ENCODE measurements at regions not wholly inside any gene's neighbourhood (a gene's known extent, or its start where the extent isn't known, plus 50 kb on each side); places are given as distances from the start of the nearest gene placed in this dataset.
"Not testable (repeated sequence)": the region's sequence is repeated elsewhere in the genome, so short reads cannot be mapped to it uniquely, and the experiment has no call there.

GRCh38 chr21:18000981-18001686 lies 182.0 kb upstream of the C21orf91 start:
- no peak for DNase-seq (ENCODE audit: low read depth)
- no peak for TF ChIP-seq CTCF (IDR thresholded peaks at IDR 0.05; ENCODE audit: insufficient read depth, low read depth, low read length)
- H3K4me3 ChIP-seq (ENCODE audit: low read depth, low read length): no peak overlapping the region

- not testable (repeated sequence) for H3K4me3 ChIP-seq (ENCODE audit: low read depth, low read length)
Measured at GRCh38 chr21:17998599-17998998, 179.4 kb upstream of the C21orf91 start.

GRCh38 chr21:17989780-17990179 lies 170.6 kb upstream of the C21orf91 start:
- H3K4me3 ChIP-seq (ENCODE audit: low read depth, low read length): no peak overlapping the region
- DNase-seq (ENCODE audit: low read depth): no peak
- no peak for TF ChIP-seq CTCF (IDR thresholded peaks at IDR 0.05; ENCODE audit: insufficient read depth, low read depth, low read length)

More at GRCh38 chr21:17998599-17998998, 179.4 kb upstream of the C21orf91 start:
- DNase-seq (ENCODE audit: low read depth): not testable (repeated sequence)

GRCh38 chr21:17988102-17988437 lies 168.9 kb upstream of the C21orf91 start:
- TF ChIP-seq CTCF (IDR thresholded peaks at IDR 0.05; ENCODE audit: insufficient read depth, low read depth, low read length): no peak
- DNase-seq (ENCODE audit: low read depth): no peak
- H3K4me3 ChIP-seq (ENCODE audit: low read depth, low read length): no peak overlapping the region

- H3K4me3 ChIP-seq (ENCODE audit: low read depth, low read length): no peak overlapping the region
- no peak for TF ChIP-seq CTCF (IDR thresholded peaks at IDR 0.05; ENCODE audit: insufficient read depth, low read depth, low read length)
- no peak for DNase-seq (ENCODE audit: low read depth)
Measured at GRCh38 chr21:17987382-17988101, 168.4 kb upstream of the C21orf91 start.

- DNase-seq (ENCODE audit: low read depth): no peak
- H3K4me3 ChIP-seq (ENCODE audit: low read depth, low read length): no peak overlapping the region
- TF ChIP-seq CTCF (IDR thresholded peaks at IDR 0.05; ENCODE audit: insufficient read depth, low read depth, low read length): no peak
Measured at GRCh38 chr21:17981060-17981740, 162.0 kb upstream of the C21orf91 start.

GRCh38 chr21:17979763-17980162 lies 160.6 kb upstream of the C21orf91 start:
- H3K4me3 ChIP-seq (ENCODE audit: low read depth, low read length): no peak overlapping the region
- no peak for DNase-seq (ENCODE audit: low read depth)
- TF ChIP-seq CTCF (IDR thresholded peaks at IDR 0.05; ENCODE audit: insufficient read depth, low read depth, low read length): no peak
